ENCODE measurements at regions not wholly inside any gene's neighbourhood (a gene's known extent, or its start where the extent isn't known, plus 50 kb on each side); places are given as distances from the start of the nearest gene placed in this dataset.

DNA sequence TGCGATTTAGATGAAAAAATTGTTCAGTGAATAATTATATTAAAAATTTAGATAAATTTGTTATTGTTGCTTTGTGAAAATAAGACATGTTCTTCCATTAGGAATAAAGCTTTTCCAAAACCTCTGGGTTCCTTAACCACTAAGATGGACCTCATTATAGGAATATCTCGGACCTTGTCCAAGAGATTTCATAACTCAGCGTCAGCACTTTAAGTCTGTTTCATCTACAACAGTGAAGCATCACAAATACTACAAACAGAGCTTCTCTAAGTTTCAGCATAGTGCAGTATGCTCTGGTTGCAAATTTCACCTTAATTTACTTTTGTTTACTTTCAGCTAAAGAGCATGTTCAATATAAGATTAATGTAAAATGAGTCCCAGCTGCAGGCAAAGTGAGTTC is 150.3 kb downstream of the UBE2E3 start:
- TF ChIP-seq, protein P1, sequence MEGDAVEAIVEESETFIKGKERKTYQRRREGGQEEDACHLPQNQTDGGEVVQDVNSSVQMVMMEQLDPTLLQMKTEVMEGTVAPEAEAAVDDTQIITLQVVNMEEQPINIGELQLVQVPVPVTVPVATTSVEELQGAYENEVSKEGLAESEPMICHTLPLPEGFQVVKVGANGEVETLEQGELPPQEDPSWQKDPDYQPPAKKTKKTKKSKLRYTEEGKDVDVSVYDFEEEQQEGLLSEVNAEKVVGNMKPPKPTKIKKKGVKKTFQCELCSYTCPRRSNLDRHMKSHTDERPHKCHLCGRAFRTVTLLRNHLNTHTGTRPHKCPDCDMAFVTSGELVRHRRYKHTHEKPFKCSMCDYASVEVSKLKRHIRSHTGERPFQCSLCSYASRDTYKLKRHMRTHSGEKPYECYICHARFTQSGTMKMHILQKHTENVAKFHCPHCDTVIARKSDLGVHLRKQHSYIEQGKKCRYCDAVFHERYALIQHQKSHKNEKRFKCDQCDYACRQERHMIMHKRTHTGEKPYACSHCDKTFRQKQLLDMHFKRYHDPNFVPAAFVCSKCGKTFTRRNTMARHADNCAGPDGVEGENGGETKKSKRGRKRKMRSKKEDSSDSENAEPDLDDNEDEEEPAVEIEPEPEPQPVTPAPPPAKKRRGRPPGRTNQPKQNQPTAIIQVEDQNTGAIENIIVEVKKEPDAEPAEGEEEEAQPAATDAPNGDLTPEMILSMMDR (IDR thresholded peaks at IDR 0.05; ENCODE audit: borderline replicate concordance, extremely low read depth, low read length, poor library complexity, severe bottlenecking) = no peak
- TF ChIP-seq EZH2 (IDR thresholded peaks at IDR 0.05; ENCODE audit: borderline replicate concordance, low read depth, low read length, severe bottlenecking) = no peak
